ENCODE measurements at regions not wholly inside any gene's neighbourhood (a gene's known extent, or its start where the extent isn't known, plus 50 kb on each side); places are given as distances from the start of the nearest gene placed in this dataset.
"Not testable (repeated sequence)": the region's sequence is repeated elsewhere in the genome, so short reads cannot be mapped to it uniquely, and the experiment has no call there.

GRCh38 chr15:84157857-84158256, 77.7 kb upstream of the GOLGA6L4 start:
- not testable (repeated sequence) for TF ChIP-seq CTCF (conservative IDR thresholded peaks at IDR 0.05; ENCODE audit: low read length); EZH2phosphoT487 (IDR thresholded peaks at IDR 0.05; ENCODE audit: borderline replicate concordance)

All from Loucy (cell line).